ENCODE measurements at regions not wholly inside any gene's neighbourhood (a gene's known extent, or its start where the extent isn't known, plus 50 kb on each side); places are given as distances from the start of the nearest gene placed in this dataset.

GRCh38 chr4:34850421-34850820 lies 1393.9 kb downstream of the ARAP2 start:
- TF ChIP-seq CTCF (IDR thresholded peaks at IDR 0.05), result no peak
- TF ChIP-seq POLR2AphosphoS5 (IDR thresholded peaks at IDR 0.05; ENCODE audit: low read depth, low read length), result no peak
- no peak for TF ChIP-seq REST (IDR thresholded peaks at IDR 0.05; ENCODE audit: insufficient read depth in 1 of 2, low read depth in 2 of 2, low read length in 1 of 2)
- no peak for TF ChIP-seq TCF7L2 (IDR thresholded peaks at IDR 0.05; ENCODE audit: low read depth, low read length)

Data from Panc1 (cell line).